ENCODE measurements at regions not wholly inside any gene's neighbourhood (a gene's known extent, or its start where the extent isn't known, plus 50 kb on each side); places are given as distances from the start of the nearest gene placed in this dataset.

DNA sequence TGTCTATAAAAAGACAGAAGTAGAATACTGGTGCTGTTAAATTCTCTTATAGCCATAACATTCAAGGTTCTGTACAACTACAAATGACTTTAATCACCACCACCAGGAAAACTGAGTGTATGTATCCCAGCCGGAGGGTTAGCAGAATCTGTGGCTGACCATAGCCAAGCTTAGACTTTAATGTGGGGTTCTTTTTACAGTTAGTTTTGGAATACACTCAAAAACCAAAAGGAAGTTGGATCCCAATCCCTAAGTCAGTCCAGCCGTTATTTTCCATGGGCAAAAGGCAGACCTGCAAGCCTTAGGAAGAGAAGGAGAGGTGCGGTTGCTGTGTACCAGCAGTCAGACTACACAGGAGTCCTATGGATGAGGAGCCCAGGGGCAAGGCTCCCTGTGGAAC, 179.8 kb downstream of the ENC1 start:
- BruUV-seq (replicated peaks): no TSS peak
- Mint-ChIP-seq H3K27ac (ENCODE audit: unreplicated experiment) (no peak overlapping the region), H3K4me1 (ENCODE audit: low read depth, unreplicated experiment) (no peaks in the 10 kb centered on the region), H3K9me3 (ENCODE audit: unreplicated experiment) (no peaks in the 10 kb centered on the region), H3K4me3 (ENCODE audit: unreplicated experiment) (no peak overlapping the region), H3K36me3 (ENCODE audit: insufficient read depth, unreplicated experiment) (no peaks in the 10 kb centered on the region), H3K27me3 (ENCODE audit: insufficient read depth, unreplicated experiment) (no peaks in the 10 kb centered on the region)
- no peak overlapping the region for H3K4me3 ChIP-seq (ENCODE audit: low read depth, low read length)
- CTCF ChIA-PET: no interaction called here
- TF ChIP-seq, protein P1, sequence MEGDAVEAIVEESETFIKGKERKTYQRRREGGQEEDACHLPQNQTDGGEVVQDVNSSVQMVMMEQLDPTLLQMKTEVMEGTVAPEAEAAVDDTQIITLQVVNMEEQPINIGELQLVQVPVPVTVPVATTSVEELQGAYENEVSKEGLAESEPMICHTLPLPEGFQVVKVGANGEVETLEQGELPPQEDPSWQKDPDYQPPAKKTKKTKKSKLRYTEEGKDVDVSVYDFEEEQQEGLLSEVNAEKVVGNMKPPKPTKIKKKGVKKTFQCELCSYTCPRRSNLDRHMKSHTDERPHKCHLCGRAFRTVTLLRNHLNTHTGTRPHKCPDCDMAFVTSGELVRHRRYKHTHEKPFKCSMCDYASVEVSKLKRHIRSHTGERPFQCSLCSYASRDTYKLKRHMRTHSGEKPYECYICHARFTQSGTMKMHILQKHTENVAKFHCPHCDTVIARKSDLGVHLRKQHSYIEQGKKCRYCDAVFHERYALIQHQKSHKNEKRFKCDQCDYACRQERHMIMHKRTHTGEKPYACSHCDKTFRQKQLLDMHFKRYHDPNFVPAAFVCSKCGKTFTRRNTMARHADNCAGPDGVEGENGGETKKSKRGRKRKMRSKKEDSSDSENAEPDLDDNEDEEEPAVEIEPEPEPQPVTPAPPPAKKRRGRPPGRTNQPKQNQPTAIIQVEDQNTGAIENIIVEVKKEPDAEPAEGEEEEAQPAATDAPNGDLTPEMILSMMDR (IDR thresholded peaks at IDR 0.05; ENCODE audit: insufficient read depth in 1 of 2, low read depth in 1 of 2, low read length in 1 of 2, severe bottlenecking in 1 of 2, unreplicated experiment in 1 of 2): no peak
- DNase-seq: no peak
- intact Hi-C loops (cut with micrococcal nuclease; ENCODE audit: unreplicated experiment): no loop called here
- H3K36me3 ChIP-seq (ENCODE audit: control insufficient read depth, insufficient read depth, low read length): no peaks in the 10 kb centered on the region
- H3K27me3 ChIP-seq (replicated peaks; ENCODE audit: control insufficient read depth, insufficient read depth, low read length): no peaks in the 10 kb centered on the region
- POLR2A ChIA-PET: no interaction called here
- no peaks in the 10 kb centered on the region; the same call in 1 of the 2 replicates for H3K4me1 ChIP-seq
- no peaks in the 10 kb centered on the region for H3K9me3 ChIP-seq

DNA sequence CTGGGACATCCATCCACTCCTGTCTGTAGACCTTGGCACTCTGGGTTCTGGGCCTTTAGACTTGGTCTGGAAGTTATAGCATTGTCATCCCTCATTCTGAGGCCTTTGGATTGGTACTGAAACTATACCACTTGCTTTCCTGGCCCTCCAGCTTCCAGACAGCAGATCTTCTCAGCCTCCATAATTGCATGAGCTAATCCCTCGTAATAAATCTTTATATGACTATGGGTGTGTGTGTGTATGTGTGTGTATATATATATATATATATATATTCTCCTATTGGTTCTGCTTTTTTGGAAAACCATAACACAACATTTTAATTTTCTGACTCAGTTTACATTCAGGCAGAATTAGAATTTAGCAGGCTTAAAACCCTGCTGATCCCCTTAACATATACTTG, 180.5 kb downstream of the ENC1 start:
- POLR2A ChIA-PET: no interaction called here
- Mint-ChIP-seq H3K27me3 (ENCODE audit: insufficient read depth, unreplicated experiment) (no peaks in the 10 kb centered on the region), H3K27ac (ENCODE audit: unreplicated experiment) (no peak overlapping the region), H3K9me3 (ENCODE audit: unreplicated experiment) (no peaks in the 10 kb centered on the region), H3K4me1 (ENCODE audit: low read depth, unreplicated experiment) (no peaks in the 10 kb centered on the region), H3K4me3 (ENCODE audit: unreplicated experiment) (no peak overlapping the region), H3K36me3 (ENCODE audit: insufficient read depth, unreplicated experiment) (no peaks in the 10 kb centered on the region)
- H3K4me1 ChIP-seq: no peaks in the 10 kb centered on the region; the same call in 1 of the 2 replicates
- TF ChIP-seq, protein P1 (IDR thresholded peaks at IDR 0.05; ENCODE audit: insufficient read depth in 1 of 2, low read depth in 1 of 2, low read length in 1 of 2, severe bottlenecking in 1 of 2, unreplicated experiment in 1 of 2): no peak
- DNase-seq: no peak
- no peaks in the 10 kb centered on the region for H3K9me3 ChIP-seq
- H3K27me3 ChIP-seq (replicated peaks; ENCODE audit: control insufficient read depth, insufficient read depth, low read length): no peaks in the 10 kb centered on the region
- intact Hi-C loops (cut with micrococcal nuclease; ENCODE audit: unreplicated experiment): no loop called here
- no peak overlapping the region for H3K4me3 ChIP-seq (ENCODE audit: low read depth, low read length)
- no TSS peak for BruUV-seq (replicated peaks)
- CTCF ChIA-PET: no interaction called here
- no peaks in the 10 kb centered on the region for H3K36me3 ChIP-seq (ENCODE audit: control insufficient read depth, insufficient read depth, low read length)

DNA sequence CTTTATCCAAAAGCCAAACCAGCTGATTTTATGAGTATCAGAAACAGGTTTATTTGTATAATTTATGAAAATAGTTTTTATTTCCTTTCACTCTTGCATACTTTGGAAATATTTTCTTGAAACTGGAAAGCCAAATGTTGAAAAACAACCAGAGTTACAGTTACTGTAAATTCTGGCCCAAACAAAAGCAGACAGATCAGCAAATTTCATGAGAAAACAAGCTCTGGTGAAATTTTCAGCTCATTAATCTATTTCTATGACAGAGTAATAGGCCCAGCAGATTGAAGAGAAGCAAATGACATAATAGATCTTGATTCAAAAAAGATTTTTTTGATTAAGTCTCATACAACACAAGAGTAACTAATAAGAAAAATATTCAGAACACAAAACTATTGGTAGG, 182.7 kb downstream of the ENC1 start:
- DNase-seq: no peak
- TF ChIP-seq, protein P1 (IDR thresholded peaks at IDR 0.05; ENCODE audit: insufficient read depth in 1 of 2, low read depth in 1 of 2, low read length in 1 of 2, severe bottlenecking in 1 of 2, unreplicated experiment in 1 of 2): no peak
- no peaks in the 10 kb centered on the region; the same call in 1 of the 2 replicates for H3K4me1 ChIP-seq
- BruUV-seq (replicated peaks): no TSS peak
- ChIA-PET CTCF (no interaction called here), POLR2A (no interaction called here)
- intact Hi-C loops (cut with micrococcal nuclease; ENCODE audit: unreplicated experiment): no loop called here
- no peaks in the 10 kb centered on the region for H3K36me3 ChIP-seq (ENCODE audit: control insufficient read depth, insufficient read depth, low read length)
- H3K4me1 Mint-ChIP-seq (ENCODE audit: low read depth, unreplicated experiment): no peaks in the 10 kb centered on the region
- H3K27me3 ChIP-seq (replicated peaks; ENCODE audit: control insufficient read depth, insufficient read depth, low read length): no peaks in the 10 kb centered on the region
- no peak overlapping the region for H3K4me3 ChIP-seq (ENCODE audit: low read depth, low read length)
- H3K9me3 Mint-ChIP-seq (ENCODE audit: unreplicated experiment): no peaks in the 10 kb centered on the region
- H3K36me3 Mint-ChIP-seq (ENCODE audit: insufficient read depth, unreplicated experiment): no peaks in the 10 kb centered on the region
- H3K4me3 Mint-ChIP-seq (ENCODE audit: unreplicated experiment): no peak overlapping the region
- no peak overlapping the region for H3K27ac Mint-ChIP-seq (ENCODE audit: unreplicated experiment)
- no peaks in the 10 kb centered on the region for H3K27me3 Mint-ChIP-seq (ENCODE audit: insufficient read depth, unreplicated experiment)
- no peaks in the 10 kb centered on the region for H3K9me3 ChIP-seq
